ENCODE measurements at regions not wholly inside any gene's neighbourhood (a gene's known extent, or its start where the extent isn't known, plus 50 kb on each side); places are given as distances from the start of the nearest gene placed in this dataset.
A peak's percentile ranks its signal among the peaks of the same experiment; 100 is the strongest.

GRCh38 chr4:3384391-3384770 lies 57.4 kb upstream of the HGFAC start:
- DNase-seq: no peak

- DNase-seq: no peak
Measured at GRCh38 chr4:3384771-3385710, 56.7 kb upstream of the HGFAC start.

GRCh38 chr4:3385711-3386420 lies 55.9 kb upstream of the HGFAC start:
- DNase-seq: no peak

DNA sequence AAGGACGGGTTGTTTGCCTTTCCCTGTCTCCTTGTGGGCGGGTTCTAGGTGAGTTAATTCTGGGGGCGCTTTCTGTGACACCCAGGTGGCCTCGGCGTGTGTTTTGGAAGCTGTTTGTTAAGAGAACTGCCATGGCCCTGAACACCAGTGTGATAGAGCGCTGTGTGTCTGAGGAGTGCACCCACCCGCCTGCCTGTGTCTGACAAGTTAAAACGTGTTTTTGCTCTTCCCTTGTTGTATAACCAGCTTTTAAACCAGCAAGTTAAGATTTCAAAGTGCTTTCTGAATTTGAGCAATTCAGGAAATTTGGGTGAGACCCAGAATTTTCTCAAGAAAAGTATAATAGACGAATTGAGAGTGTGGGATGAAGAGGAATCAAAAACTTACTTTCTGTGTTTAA lies 55.2 kb upstream of the HGFAC start:
- DNase-seq: no peak

DNA sequence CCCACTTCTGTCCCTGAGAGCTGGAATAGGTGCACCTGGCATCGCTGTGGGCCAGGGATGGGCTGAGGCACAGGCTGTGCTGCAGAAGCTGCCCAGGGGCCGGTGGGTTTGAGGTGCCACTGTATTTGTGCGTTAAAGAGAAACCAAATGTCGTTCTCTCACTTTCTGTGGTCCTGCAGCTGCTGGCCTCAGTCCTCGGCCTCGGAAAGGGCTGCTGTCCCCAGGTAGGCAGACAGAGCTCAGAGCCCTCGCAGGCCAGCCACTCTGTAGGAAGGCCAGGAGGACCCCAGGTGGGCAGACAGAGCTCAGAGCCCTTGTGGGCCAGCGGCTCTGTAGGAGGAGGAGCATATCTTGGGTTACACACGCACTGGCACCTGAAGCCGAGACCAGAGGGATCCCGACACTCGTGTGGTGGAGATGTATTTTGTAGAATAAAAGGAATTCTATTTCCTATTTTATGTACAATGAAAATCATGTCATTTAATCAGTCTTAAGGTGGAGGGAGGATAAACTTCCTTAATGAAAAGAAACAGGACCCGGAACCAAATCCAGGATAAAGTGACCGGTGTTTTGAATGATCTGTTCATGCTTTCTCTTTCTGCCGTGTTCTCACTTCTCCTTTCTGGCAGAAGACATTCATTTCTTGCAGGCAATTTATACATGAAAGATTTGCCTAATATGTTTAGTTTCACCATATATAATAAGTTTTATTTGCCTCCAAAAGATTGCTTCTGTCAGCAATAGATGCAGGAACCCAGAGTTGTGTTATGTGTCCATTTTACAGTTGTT lies 54.4 kb upstream of the HGFAC start:
- no peak for DNase-seq

DNA sequence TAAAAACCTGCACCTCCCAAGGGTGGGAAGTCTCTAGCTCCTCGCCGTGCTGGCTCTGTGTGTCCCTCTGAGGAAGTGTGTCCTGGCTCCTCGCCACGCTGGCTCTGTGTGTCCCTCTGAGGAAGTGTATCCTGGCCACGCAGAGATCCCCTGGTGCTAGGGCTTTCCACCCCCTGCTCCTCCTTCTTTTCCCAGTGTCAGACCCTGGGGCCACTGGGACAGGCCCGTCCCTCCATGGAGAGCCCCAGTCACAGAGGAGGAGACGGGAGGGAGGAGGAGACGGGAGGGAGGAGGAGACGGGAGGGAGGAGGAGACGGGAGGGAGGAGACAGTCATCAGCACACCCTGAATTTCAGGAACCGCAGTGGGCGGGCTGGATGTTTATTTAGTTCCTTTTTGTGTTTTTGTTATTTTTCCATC lies 53.8 kb upstream of the HGFAC start:
- DNase-seq: peak; percentile 67

GRCh38 chr4:3388471-3389232 lies 53.1 kb upstream of the HGFAC start:
- DNase-seq: peak; percentile 82

DNA sequence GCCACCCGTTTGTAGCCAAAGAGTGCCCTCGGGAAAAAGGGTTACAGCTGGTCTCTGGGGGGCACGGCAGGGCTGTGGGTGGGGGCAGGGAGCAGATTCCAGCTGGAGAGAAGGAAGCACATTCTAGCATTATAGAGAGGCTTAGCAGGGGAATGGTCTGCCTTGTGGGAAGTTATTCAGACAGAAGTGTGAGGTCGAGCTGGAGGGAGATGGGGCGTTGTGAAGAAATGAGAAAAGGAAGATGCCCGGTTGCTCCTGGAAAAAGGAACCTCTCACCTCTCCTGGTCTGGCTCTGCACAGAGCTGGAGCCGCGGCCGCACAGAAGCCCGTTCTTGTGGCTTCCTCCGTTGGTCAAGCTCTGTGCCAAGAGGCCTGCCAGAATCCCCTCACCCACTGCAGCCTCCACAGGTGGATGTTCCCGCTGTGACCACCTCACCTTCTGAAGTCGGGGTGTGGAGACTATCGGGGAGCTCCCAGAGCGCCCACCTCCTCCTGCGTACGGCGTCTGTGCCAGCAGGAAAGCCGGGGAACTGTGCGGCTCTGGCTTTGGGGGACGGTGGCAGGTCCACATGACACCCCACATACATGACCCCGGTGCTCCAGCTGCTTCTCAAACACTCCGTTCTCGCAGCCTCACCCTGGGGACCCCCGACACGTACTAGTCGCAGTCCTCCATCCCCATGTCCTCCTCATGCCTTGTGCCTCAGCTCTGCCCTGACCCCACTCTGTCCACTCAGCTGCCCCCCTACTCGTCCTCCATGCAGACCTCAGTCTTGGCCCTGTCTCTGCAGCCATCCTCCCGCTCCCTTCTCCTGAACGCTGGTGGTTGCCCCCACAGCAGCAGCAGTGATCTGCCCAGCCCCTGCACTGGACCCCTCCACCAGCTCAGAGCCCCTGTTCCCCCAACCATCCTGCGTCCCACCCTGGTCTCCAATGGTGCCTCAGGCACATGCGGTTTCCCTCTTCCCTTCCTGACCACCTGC lies 52.2 kb upstream of the HGFAC start:
- DNase-seq: no peak

- DNase-seq: peak; percentile 62
Measured at GRCh38 chr4:3390288-3390811, 51.4 kb upstream of the HGFAC start.

- DNase-seq: no peak
Measured at GRCh38 chr4:3391422-3391821, 50.3 kb upstream of the HGFAC start.

Data from eye (tissue), 1 donor.